CD8-positive, alpha-beta memory T cell (primary cell): ENCODE measurements at regions not wholly inside any gene's neighbourhood (a gene's known extent, or its start where the extent isn't known, plus 50 kb on each side); places are given as distances from the start of the nearest gene placed in this dataset.
A peak's percentile ranks its signal among the peaks of the same experiment; 100 is the strongest.

Experiments used
- CTCF ChIA-PET: fragments of 350-600 bp; sonication (Branson Sonifier 250); formaldehyde crosslinking; loops from one replicate; lab custom pipeline; 2021; ENCODE audit warnings: antibody characterized with exemption; lab: Charles Lee
- POLR2A ChIA-PET: fragments of 350-600 bp; sonication (Branson Sonifier 250); formaldehyde crosslinking; loops from one replicate; lab custom pipeline; 2021; ENCODE audit warnings: antibody characterized with exemption; lab: Charles Lee
- DNase-seq, 5 donors: peaks; one replicate each; pipeline versions ENCODE4 v3.0.0 to v3.0.0-alpha.2; 2020 to 2022; ENCODE audit warnings: mixed read lengths in 1 of 5
- H3K27ac ChIP-seq: one replicate; pipeline ENCODE4 v1.7.0; 2013; ENCODE audit warnings: low read depth, mild to moderate bottlenecking, low read length, moderate library complexity
- H3K27me3 ChIP-seq: 2 replicates; pipeline ENCODE4 v1.7.0; 2013; ENCODE audit warnings: low read length, mild to moderate bottlenecking; ENCODE audit not compliant: insufficient read depth, poor library complexity, severe bottlenecking
- H3K36me3 ChIP-seq: 2 replicates; pipeline ENCODE4 v1.7.0; 2013; ENCODE audit warnings: mild to moderate bottlenecking, low read length, moderate library complexity; ENCODE audit not compliant: insufficient read depth
- H3K4me1 ChIP-seq: 2 replicates; pipeline ENCODE4 v1.7.0; 2013; ENCODE audit warnings: mild to moderate bottlenecking, low read length, moderate library complexity; ENCODE audit not compliant: insufficient read depth
- H3K4me3 ChIP-seq: 2 replicates; pipeline ENCODE4 v1.7.0; 2013; ENCODE audit warnings: mild to moderate bottlenecking, low read length
- H3K9me3 ChIP-seq: 2 replicates; pipeline ENCODE4 v1.7.0; 2013; ENCODE audit warnings: mild to moderate bottlenecking, low read length
- H3K27ac Mint-ChIP-seq, 8 donors: one replicate each; pipeline ENCODE4 v1.8.0; 2020 to 2021; ENCODE audit warnings: mixed read lengths in 8 of 8, mild to moderate bottlenecking in 6 of 8, inconsistent platforms in 3 of 8, moderate library complexity in 3 of 8
- H3K27me3 Mint-ChIP-seq, 2 donors: one replicate each; pipeline ENCODE4 v1.8.0; 2020 to 2021; ENCODE audit warnings: mixed read lengths in 2 of 2, mild to moderate bottlenecking in 1 of 2, moderate library complexity in 1 of 2
- H3K36me3 Mint-ChIP-seq, 3 donors: one replicate each; pipeline ENCODE4 v1.8.0; 2020 to 2021; ENCODE audit warnings: mixed read lengths in 3 of 3, inconsistent platforms in 1 of 3, mild to moderate bottlenecking in 1 of 3
- H3K4me1 Mint-ChIP-seq, 3 donors: one replicate each; pipeline ENCODE4 v1.8.0; 2020 to 2021; ENCODE audit warnings: mixed read lengths in 3 of 3, inconsistent platforms in 1 of 3, mild to moderate bottlenecking in 1 of 3
- H3K4me3 Mint-ChIP-seq, 7 donors: one replicate each; pipeline ENCODE4 v1.8.0; 2020 to 2021; ENCODE audit warnings: mixed read lengths in 7 of 7, mild to moderate bottlenecking in 6 of 7, moderate library complexity in 4 of 7, inconsistent platforms in 2 of 7
- H3K9me3 Mint-ChIP-seq, 5 donors: one replicate each; pipeline ENCODE4 v1.8.0; 2020 to 2022; ENCODE audit warnings: mixed read lengths in 5 of 5, mild to moderate bottlenecking in 3 of 5, moderate library complexity in 2 of 5, inconsistent platforms in 1 of 5

DNA sequence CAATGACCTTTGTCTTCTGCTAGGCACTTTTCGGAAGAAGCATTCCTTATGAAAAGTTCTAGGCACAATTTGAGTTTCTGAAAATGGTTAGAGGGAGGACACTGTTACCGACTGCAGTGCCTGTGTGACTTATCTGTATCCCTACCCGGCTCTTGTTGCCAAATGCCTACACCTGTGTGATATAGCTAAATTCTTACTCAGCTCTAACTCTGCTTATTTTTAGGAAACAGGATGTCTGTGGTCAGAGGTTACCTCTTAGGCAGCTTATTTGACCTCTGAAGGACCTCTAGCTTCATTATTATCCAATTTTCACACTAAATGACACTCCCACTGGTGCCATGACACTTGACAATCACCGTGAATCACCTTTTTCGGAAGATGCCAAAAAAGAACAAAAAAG is 561.1 kb upstream of the SMIM31 start:
- Histone ChIP-seq H3K36me3 (no peaks in the 10 kb centered on the region), H3K9me3 (no peaks in the 10 kb centered on the region), H3K27me3 (no peaks in the 10 kb centered on the region), H3K27ac (no peak overlapping the region), H3K4me1 (no peaks in the 10 kb centered on the region), H3K4me3 (no peak overlapping the region)
- Mint-ChIP-seq H3K4me3 (no peak overlapping the region), H3K36me3 (no peaks in the 10 kb centered on the region), H3K27me3 (no peaks in the 10 kb centered on the region), H3K4me1 (no peaks in the 10 kb centered on the region), H3K27ac (peak overlapping the region in 1 of 8 donors; percentile 36), H3K9me3 (peaks cover 0 to 11% (median 2%) of the 10 kb centered on the region in 5 donors)
- ChIA-PET POLR2A (no interaction called here), CTCF (no interaction called here)
- no peak for DNase-seq

DNA sequence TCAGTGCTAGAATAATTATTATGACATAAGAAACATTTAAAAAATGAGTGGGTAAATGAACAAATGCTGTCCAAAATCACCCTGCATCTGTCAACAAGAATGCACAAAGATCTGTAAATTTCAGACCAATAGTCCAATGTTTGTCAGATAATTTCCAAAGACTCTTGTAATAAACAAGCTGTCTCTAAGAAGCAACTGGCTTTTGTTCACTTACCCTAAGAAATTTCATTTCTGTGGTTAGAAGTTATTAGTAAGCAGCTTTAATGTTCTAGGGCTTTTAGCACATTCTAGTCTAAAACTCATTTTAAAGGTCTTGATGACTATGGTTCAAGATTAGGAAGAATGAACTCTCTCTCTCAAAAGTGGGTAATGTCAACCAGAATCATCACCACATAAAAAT is 560.3 kb upstream of the SMIM31 start:
- no peak overlapping the region for H3K4me3 ChIP-seq
- Mint-ChIP-seq H3K27ac (no peak overlapping the region), H3K27me3 (no peaks in the 10 kb centered on the region), H3K4me3 (no peak overlapping the region), H3K36me3 (no peaks in the 10 kb centered on the region), H3K9me3 (peaks cover 0 to 11% (median 0%) of the 10 kb centered on the region in 5 donors), H3K4me1 (no peaks in the 10 kb centered on the region)
- POLR2A ChIA-PET = no interaction called here
- no peaks in the 10 kb centered on the region for H3K27me3 ChIP-seq
- no peaks in the 10 kb centered on the region for H3K36me3 ChIP-seq
- no peaks in the 10 kb centered on the region for H3K9me3 ChIP-seq
- DNase-seq = no peak
- CTCF ChIA-PET = no interaction called here
- no peaks in the 10 kb centered on the region for H3K4me1 ChIP-seq
- H3K27ac ChIP-seq = no peak overlapping the region

DNA sequence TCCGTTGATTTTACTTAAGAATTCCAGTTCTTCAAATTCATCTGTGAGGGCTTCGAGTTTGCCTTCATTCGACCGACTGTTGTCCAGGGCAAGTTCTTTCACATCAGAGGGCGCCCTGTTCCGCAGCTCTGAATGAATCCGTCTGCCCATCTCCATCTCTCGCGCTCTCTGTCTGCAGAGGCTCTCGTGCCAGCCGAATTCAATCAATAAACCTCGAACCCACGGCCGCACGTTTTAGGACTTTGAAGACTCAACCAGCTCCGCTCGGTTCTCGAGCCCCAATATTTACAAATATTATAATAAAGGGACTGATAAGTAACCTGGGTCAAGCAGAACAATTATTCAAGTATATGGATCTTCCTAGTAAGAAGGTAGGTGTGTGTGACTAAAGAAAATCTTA is 556.4 kb upstream of the SMIM31 start:
- Histone ChIP-seq H3K36me3 (no peaks in the 10 kb centered on the region), H3K27ac (no peak overlapping the region), H3K4me3 (no peak overlapping the region), H3K27me3 (no peaks in the 10 kb centered on the region), H3K4me1 (no peaks in the 10 kb centered on the region), H3K9me3 (no peaks in the 10 kb centered on the region)
- Mint-ChIP-seq H3K27ac (no peak overlapping the region), H3K4me1 (no peaks in the 10 kb centered on the region), H3K27me3 (peaks cover 0 to 1% of the 10 kb centered on the region in 2 donors), H3K4me3 (no peak overlapping the region), H3K36me3 (no peaks in the 10 kb centered on the region), H3K9me3 (peaks cover 0 to 3% (median 0%) of the 10 kb centered on the region in 5 donors)
- POLR2A ChIA-PET = no interaction called here
- no peak for DNase-seq
- CTCF ChIA-PET = no interaction called here

DNA sequence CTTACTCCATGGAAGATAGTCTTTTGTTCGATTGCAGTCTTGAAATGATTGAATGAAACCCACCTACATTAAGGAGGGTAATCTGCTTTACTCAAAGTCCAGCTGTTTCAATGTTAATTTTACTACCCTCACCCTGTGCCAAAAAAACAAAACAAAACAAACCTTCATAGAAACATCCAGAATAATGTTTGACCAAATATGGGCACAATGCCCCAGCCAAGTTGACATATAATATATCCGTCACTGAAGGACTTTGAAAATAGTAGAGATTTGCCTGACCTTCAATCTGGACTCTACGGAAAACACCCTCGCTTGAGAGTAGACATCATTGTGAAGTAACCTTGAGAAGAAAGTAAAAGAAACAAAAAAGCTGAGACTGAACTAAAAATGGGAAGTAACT is 550.5 kb upstream of the SMIM31 start:
- ChIA-PET POLR2A (no interaction called here), CTCF (no interaction called here)
- H3K27ac ChIP-seq = no peak overlapping the region
- H3K4me1 ChIP-seq = no peaks in the 10 kb centered on the region
- no peak overlapping the region for H3K4me3 ChIP-seq
- no peaks in the 10 kb centered on the region for H3K36me3 ChIP-seq
- no peak overlapping the region for H3K4me3 Mint-ChIP-seq
- H3K27ac Mint-ChIP-seq = no peak overlapping the region
- no peaks in the 10 kb centered on the region for H3K9me3 ChIP-seq
- H3K27me3 Mint-ChIP-seq = peaks cover 0 to 1% of the 10 kb centered on the region in 2 donors
- DNase-seq = no peak
- H3K36me3 Mint-ChIP-seq = no peaks in the 10 kb centered on the region
- H3K27me3 ChIP-seq = no peaks in the 10 kb centered on the region
- peaks cover 0 to 18% (median 2%) of the 10 kb centered on the region in 5 donors for H3K9me3 Mint-ChIP-seq
- no peaks in the 10 kb centered on the region for H3K4me1 Mint-ChIP-seq

DNA sequence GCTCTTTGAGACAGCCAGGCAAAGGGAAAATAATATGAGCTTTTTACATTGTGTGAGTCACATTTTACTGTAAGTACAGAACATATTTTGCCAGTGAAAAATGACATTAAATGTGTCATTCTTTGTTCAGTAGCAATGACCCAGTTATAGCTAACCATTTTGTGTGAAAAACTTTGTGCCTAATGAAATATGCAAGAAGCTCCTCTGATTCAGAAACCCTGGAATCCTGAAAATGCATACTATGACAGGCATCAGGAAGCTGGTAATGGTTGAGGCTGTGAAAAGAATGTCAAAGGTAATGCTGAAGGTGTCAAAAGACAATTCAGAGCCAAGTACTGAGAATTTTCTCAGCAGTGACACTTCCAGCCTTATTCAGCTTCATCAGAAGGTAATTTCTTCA is 549.5 kb upstream of the SMIM31 start:
- no peak for DNase-seq
- CTCF ChIA-PET = no interaction called here

DNA sequence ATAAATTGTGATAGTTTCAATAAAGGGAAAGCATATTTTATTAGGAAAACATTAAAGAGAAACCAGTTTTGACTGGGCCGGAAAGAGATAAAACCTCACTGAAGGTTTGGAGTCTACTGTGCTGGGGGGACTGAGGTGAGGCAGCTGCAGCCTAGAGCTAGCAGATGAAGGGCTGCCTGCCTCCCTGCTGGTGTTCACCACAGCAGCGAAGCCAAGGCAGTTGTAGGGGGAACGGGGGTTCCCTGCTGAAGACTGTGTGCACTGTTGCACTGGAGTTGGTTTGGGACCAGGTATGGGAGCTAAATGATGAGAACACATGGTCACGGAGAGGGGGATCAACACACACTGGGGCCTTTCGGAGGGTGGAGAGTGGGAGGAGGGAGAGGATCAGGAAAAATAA is 546.5 kb upstream of the SMIM31 start:
- H3K27me3 Mint-ChIP-seq = no peaks in the 10 kb centered on the region
- H3K9me3 ChIP-seq = no peaks in the 10 kb centered on the region

More for the DNA sequence above, 549.5 kb upstream of the SMIM31 start:
- Histone ChIP-seq H3K4me1 (no peaks in the 10 kb centered on the region), H3K4me3 (no peak overlapping the region), H3K27ac (no peak overlapping the region), H3K27me3 (no peaks in the 10 kb centered on the region), H3K9me3 (no peaks in the 10 kb centered on the region), H3K36me3 (no peaks in the 10 kb centered on the region)
- Mint-ChIP-seq H3K4me3 (no peak overlapping the region), H3K4me1 (no peaks in the 10 kb centered on the region), H3K36me3 (no peaks in the 10 kb centered on the region), H3K27ac (no peak overlapping the region), H3K9me3 (peaks cover 0 to 18% (median 3%) of the 10 kb centered on the region in 5 donors), H3K27me3 (peaks cover 0 to 1% of the 10 kb centered on the region in 2 donors)
- POLR2A ChIA-PET = no interaction called here

DNA sequence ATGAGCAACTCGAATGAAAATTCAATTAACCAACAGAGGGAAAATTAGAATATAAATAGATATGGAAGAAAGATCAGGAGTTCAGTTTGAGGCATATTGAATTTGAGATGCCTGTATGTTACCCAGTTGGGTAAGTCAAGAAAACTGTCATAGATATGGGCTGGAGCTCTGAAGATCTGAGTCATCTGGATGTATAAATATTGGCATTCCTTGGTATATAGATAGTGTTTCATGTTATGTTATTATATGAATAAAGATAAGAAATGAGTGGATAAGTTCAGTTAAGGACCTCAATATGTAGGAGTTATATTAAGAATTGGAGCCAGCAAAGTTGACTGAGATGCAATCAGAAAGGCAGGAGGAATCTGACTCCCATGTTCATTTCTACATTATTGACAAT is 543.6 kb upstream of the SMIM31 start:
- Mint-ChIP-seq H3K4me3 (no peak overlapping the region), H3K36me3 (no peaks in the 10 kb centered on the region), H3K27me3 (no peaks in the 10 kb centered on the region), H3K27ac (peak overlapping the region in 1 of 8 donors; percentile 17), H3K9me3 (peaks cover 0 to 9% (median 4%) of the 10 kb centered on the region in 5 donors), H3K4me1 (no peaks in the 10 kb centered on the region)
- Histone ChIP-seq H3K4me3 (no peak overlapping the region), H3K36me3 (no peaks in the 10 kb centered on the region), H3K27me3 (no peaks in the 10 kb centered on the region), H3K4me1 (no peaks in the 10 kb centered on the region), H3K9me3 (no peaks in the 10 kb centered on the region), H3K27ac (no peak overlapping the region)
- no peak for DNase-seq
- POLR2A ChIA-PET = no interaction called here
- CTCF ChIA-PET = no interaction called here

More for the DNA sequence above, 546.5 kb upstream of the SMIM31 start:
- no peak overlapping the region for H3K4me3 Mint-ChIP-seq
- ChIA-PET POLR2A (no interaction called here), CTCF (no interaction called here)
- no peaks in the 10 kb centered on the region for H3K36me3 Mint-ChIP-seq
- H3K27ac ChIP-seq = no peak overlapping the region
- H3K4me1 ChIP-seq = no peaks in the 10 kb centered on the region
- no peak overlapping the region for H3K27ac Mint-ChIP-seq
- H3K27me3 ChIP-seq = no peaks in the 10 kb centered on the region
- no peaks in the 10 kb centered on the region for H3K36me3 ChIP-seq
- H3K4me1 Mint-ChIP-seq = no peaks in the 10 kb centered on the region
- no peak for DNase-seq
- H3K9me3 Mint-ChIP-seq = peaks cover 0 to 14% (median 2%) of the 10 kb centered on the region in 5 donors
- no peak overlapping the region for H3K4me3 ChIP-seq

DNA sequence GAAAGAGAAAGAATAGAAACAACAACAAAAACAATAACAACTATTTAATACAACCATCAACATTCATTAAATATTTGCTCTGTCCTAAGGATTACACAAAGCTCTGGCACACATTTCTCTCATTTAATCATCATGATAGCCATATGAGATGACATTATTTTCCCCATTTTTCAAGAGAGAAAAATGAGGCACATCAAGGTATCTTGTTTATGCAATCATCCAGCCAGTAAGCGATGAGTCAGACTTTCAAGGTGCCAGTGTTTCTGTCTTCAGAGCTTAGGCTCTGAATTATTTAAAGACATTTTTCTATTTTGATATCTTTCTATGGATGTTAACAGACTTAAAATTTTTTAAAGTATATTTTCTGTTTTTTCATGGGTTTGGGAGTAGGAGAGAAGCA is 541.8 kb upstream of the SMIM31 start:
- no peak overlapping the region for H3K4me3 ChIP-seq
- H3K36me3 ChIP-seq = no peaks in the 10 kb centered on the region
- ChIA-PET CTCF (no interaction called here), POLR2A (no interaction called here)
- no peak overlapping the region for H3K4me3 Mint-ChIP-seq
- H3K27ac Mint-ChIP-seq = no peak overlapping the region
- DNase-seq = no peak
- H3K27ac ChIP-seq = no peak overlapping the region
- H3K27me3 ChIP-seq = no peaks in the 10 kb centered on the region
- no peaks in the 10 kb centered on the region for H3K36me3 Mint-ChIP-seq
- no peaks in the 10 kb centered on the region for H3K27me3 Mint-ChIP-seq
- no peaks in the 10 kb centered on the region for H3K9me3 ChIP-seq
- H3K4me1 ChIP-seq = no peaks in the 10 kb centered on the region
- peaks cover 0 to 12% (median 4%) of the 10 kb centered on the region in 5 donors for H3K9me3 Mint-ChIP-seq
- H3K4me1 Mint-ChIP-seq = no peaks in the 10 kb centered on the region

DNA sequence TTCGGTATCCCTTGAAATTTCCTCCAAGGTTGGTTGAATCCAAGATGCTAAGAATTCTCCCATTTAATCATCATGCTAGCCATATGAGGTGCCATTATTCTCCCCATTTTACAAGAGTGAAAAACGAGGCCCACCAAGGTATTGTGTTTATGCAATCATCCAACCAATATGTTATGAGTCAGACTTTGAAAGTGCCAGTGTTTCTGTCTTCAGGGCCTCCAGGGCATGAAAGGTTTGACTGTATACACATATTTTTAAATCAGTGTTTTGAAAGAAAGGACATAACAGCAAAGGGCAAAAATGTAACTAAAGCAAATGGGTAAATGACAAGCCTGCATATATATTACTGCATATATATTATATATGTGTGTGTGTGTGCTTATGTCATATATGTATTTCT is 541.2 kb upstream of the SMIM31 start:
- Mint-ChIP-seq H3K9me3 (peaks cover 0 to 8% (median 4%) of the 10 kb centered on the region in 5 donors), H3K27ac (no peak overlapping the region), H3K27me3 (no peaks in the 10 kb centered on the region), H3K4me3 (no peak overlapping the region), H3K36me3 (no peaks in the 10 kb centered on the region), H3K4me1 (no peaks in the 10 kb centered on the region)
- no peaks in the 10 kb centered on the region for H3K36me3 ChIP-seq
- CTCF ChIA-PET = no interaction called here
- H3K9me3 ChIP-seq = no peaks in the 10 kb centered on the region
- POLR2A ChIA-PET = no interaction called here
- H3K4me3 ChIP-seq = no peak overlapping the region
- no peak for DNase-seq
- H3K27ac ChIP-seq = no peak overlapping the region
- no peaks in the 10 kb centered on the region for H3K27me3 ChIP-seq
- H3K4me1 ChIP-seq = no peaks in the 10 kb centered on the region
